Stimulated activated CD4-positive, alpha-beta T cell treated with anti-CD3 and anti-CD28 coated beads, Interleukin-15, amount 100 ng/mL, for 24 hours (primary cell): ENCODE measurements at regions not wholly inside any gene's neighbourhood (a gene's known extent, or its start where the extent isn't known, plus 50 kb on each side); places are given as distances from the start of the nearest gene placed in this dataset.

Source experiments
- DNase-seq: peaks from one replicate; pipeline ENCODE4 v3.0.0-alpha.2; 2020

DNA sequence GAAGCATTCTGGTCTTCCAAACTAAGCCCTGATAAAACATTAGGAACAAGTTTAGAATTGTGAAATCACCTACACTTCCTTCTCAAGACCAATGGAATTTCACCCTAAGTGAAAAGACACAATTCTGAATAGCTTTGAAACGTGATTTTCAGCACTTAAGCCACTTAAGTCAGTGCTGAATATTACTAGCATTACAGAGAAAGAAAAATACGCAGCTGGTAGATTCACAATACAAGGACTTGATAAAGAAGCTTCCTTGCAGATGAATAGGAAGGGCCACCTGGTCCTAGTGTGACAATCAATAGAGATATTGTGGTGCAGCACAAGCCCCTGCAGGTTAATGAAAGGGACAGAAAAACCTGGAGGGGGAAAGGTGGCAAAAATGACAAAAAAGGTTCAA, 353.1 kb upstream of the ALCAM start:
- DNase-seq, result no peak

DNA sequence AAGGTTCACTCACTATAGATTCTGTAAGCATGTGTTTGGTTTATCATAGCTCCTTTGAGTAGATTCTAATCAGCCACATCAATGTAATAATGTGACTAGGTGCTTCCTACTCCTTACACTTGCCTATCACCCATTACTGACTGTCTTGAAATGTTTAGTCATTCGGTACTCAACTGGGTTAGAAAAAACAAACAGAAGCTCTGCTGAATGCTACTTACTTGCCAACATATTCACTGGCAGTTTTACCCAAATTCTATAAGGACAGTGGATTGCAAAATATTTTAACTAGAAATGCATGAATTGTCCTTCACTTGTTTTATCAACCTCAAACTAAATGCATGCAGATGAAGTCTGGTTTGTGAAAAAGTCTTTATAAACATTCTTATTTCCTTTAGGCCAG, 352.1 kb upstream of the ALCAM start:
- DNase-seq, result no peak

DNA sequence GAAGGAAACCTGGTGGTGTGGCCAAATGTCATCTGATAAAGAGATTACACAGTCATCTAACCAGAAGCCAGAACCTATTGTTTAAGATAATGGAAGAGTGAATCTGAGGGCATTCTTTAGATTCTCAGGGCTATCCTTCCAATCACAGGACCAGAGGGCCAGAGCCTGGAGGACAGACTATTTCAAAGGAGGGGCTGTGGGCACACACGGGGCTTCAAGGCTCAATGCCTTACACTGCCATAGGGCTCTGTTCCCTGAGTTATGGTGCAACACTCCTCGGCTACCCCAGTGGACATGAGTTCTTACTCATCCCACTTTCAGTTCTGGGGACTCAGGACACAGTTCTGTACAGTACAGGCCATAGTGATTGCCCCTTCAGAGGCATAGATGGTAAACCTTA, 343.9 kb upstream of the ALCAM start:
- no peak for DNase-seq

DNA sequence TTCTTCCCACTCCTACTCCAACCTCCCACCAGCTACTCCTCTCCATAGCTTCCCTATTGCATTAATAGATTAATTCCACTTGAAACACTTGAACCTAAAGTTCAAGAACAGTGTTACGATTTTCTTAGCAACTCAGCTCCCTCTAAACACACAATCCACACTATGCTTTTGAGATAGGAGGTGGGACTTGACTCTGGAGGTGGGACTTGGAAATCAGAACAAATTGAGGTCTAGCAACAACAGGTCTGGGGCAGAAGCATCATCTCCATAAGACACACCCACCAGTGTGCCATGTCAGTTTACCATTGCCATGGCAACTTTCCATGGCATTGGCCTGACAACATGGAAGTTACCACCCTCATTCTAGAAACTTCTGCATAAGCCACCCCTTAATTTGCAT, 336.5 kb upstream of the ALCAM start:
- no peak for DNase-seq

DNA sequence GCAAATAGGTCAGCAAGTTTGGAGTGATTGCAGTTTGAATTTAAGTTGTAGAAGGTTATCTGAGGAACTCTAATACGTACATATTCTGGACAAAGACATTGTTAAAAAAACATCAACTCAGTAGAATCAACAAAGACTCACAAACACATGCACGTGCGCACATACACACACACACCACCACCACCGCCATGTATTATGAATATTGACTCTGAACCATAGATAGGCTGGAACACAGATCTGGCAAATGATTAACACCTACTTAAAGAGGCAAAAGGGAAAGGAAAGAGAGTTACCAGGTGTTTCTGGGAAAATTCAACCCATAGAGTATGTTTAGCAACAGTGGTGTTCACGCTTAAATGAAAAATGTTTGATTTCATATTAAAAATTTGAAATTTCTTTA, 334.2 kb upstream of the ALCAM start:
- DNase-seq, result no peak

DNA sequence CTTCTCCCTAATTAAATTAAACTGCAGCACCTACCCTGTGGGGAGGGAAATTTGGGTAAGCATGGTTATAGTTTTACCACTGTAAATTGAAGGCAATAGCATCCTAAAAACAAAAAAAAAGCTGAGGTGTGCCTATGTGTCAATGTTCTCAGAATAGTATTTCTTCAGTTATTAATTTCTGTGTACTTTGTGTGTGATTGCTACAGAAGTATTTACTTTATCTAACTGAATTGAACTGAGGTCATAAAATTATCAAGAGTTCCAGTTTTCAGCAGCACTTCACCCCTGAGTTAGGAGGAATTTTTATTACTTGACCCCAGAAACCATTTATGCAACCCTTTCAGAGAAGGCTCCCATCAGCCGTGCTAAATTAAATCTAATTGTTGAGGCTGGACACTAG, 333.6 kb upstream of the ALCAM start:
- no peak for DNase-seq

DNA sequence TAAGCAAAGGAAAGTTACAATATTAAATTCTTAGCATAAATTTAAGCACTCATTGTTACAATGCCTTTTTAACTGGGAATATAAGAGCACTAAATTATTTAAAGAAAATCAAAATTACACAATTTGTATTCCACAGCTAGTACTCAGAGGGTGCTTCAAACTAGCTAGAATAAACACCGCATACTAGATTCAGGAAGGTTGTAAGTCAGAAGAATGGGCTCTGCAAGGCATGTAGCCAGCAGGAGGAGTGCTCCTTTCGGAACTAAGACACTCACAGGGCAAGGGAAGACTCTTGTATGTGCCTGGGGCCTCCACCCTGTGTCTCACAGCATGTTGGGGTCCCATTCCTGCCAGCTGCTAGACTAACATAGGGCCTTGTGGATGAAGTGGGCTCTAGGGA, 327.7 kb upstream of the ALCAM start:
- no peak for DNase-seq

DNA sequence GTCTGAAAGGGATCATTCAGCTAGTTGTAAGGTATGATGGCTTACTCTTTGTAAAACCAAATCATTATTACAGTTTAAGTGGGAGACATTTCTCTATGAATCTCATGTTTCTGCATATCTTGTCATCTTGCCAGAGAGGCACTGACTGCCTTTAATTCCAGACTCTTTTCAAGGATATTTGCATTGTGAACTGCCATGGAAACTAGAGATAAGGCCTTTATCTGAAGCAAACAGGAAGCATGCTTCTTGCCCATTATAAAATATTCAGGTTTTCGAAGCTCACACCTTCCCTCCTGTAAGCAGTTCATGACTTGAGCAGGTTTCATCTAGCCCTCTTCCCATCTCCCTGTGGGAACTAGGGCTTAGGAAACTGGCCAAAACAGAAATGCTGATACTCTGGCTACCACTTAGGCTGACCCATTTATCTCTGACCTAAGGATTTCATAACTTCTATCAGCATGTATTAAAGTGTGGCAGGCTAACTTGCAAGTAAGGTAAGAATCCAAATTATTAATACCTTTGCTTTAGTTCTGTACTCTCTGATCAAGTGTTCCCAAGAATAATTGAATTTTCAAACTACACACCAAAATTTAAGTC, 326.6 kb upstream of the ALCAM start:
- DNase-seq, result no peak

DNA sequence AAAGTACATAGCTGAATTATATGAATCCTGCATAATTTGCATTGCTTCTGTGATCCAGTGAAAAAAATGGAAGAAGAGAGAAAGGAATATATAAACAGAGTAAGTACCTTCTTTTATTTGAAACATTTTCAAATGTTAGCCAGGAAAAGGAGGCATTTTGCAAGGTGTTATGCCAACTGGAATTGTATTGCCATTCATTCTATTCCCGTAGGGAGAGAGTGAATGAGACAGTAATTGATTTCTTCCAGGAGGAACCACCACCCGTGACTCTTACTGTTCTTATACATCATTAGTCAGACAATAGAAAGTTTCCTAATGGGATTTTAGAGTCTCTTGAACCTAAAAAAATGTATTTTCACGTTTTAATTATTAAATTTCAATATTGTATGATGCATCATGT, 324.1 kb upstream of the ALCAM start:
- no peak for DNase-seq

DNA sequence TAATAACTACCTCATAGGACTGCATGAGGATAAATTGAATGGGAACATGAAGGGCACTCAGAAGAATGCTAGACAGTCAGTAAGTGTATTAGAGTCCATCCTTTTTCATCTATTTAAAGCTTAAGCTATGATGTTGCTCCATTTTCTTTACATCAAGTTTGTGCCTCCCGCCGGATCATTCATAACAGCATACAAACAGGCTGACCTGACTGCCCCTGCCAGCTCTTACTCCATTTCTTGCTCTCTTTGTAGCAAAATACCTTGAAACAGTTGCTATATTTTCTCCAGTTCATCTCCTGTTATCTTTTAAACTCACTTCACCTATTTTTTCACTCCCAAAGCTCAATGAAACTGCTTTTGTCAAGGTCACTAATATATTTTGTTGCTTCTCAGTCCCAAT, 315.6 kb upstream of the ALCAM start:
- no peak for DNase-seq

DNA sequence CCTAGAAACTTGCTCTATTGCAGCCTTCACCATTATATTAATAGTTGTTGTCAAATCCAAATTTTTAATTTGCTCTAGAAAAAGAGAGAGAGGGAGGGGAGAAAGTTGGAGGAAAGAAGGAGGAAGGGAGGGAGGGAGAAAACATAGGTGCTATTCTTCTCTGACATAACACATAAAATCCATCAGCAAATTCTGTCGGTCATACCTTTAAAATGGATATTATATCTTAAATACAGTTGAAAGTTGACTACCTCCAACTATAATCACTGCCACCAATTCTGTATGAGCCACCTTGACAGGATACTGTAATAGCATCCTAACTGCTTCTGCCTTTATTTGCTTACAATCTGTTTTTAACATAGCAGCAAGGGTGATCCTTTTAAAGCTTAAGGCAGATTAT, 314.7 kb upstream of the ALCAM start:
- DNase-seq, result no peak

DNA sequence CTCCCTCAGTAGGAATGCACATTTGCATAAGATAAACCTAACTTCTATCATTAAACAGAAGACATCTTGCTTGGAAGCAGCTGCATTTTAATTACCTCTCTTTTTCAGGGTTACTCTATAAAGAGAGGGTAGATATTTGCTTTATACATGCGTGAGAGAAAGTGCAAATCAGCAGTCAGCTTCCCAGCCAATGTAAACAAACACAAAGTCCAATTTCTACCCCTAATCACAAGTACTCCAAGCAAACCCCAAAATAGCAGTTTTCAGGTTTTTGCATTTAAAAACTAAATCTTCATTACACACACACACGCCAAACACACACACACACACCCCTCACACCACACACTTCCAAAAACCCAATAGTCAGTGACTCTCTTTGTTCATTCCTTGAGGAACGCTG, 303.9 kb upstream of the ALCAM start:
- no peak for DNase-seq

DNA sequence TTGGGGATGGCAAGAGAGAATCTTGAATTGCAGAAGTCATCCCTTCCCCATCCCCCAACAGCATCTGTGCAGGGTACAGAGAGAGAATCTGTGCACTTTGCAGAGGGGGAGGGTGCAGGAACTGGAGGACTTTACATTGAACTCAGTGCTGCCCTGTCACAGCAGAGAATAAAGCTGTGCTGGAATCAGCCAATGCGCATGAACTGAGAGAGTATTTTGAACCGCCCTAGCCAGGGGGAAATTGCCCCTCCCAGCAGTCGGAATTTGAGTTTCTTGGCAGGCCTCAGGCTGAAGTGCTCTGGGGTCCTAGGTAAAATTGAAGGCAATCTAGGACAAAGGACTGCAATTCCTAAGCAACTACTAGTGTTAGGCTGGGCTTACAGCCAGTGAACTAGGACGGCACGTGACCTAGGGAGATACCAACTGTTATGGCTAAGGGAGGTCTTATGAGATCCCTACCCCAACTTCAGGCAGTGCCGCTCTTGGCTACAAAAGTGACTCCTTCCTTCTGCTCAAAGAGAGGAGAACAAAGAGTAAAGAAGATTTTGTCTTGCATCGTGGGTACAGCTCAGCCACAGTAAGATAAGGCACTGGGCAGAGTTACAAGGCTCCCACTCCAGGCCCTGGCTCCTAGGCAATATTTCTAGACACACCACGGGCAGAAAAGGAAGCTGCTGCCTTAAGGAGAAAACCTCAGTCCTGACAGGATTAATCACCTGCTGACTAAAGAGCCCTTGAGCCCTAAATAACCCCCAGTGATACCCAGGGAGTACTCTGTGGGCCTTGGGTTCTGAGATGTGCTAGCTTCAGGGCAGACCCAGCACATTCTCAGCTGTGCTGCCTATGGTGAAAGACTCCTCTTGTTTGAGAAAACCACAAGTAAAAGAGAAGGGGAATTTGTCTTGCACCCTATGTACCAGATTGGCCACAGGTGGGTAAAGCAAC, 300.5 kb upstream of the ALCAM start:
- DNase-seq, result no peak

DNA sequence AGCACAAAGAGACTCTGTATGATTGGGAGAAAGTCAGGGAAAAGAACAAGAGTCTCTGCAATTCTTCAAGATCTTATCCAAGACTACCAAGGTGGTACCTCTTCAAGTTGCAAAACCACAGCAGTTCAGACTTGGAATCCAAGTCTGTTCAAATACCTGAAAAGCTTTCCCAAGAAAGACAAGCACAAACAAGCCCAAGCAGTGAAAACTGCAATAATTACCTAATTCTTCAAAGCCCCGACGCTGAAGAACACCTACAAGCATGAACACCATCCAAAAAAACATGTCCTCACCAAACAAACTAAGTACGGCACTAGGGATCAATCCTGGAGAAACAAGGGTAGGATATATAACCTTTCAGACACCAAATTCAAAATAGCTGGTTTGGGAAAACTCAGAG, 299.3 kb upstream of the ALCAM start:
- no peak for DNase-seq

DNA sequence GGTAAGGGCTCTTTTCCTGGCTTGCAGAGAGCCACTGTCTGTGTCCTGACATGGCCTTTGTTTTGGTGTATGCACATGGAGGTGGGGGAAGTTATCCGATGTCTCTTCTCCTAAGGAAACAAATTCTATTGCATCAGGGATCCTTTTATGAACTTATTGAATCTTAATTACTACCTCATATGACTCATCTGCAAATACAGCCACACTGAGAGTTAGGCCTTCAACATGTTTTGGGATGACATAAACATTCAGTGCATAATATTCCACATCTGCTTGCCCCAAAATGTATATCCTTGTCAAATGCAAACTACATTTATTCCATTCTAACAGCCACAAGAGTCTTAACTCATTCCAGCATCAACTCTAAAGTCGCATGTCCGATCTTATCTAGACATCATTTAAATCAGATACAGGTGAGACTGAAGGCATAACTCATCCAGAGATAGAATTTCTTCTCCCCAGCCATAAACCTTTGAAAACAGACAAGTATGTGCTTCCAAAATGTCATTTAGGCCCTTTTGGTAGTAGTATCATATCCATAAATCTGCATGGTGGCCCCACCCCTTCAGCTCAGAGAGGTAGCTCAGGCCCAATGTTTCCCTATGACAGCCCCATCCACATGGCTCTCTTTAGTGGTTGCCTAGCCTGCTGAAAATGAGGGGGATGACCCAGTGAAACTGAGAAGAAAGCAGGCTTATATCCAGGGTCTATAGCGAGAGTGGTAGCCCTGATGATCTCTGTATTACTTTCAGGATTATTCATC, 289.5 kb upstream of the ALCAM start:
- DNase-seq, result no peak

DNA sequence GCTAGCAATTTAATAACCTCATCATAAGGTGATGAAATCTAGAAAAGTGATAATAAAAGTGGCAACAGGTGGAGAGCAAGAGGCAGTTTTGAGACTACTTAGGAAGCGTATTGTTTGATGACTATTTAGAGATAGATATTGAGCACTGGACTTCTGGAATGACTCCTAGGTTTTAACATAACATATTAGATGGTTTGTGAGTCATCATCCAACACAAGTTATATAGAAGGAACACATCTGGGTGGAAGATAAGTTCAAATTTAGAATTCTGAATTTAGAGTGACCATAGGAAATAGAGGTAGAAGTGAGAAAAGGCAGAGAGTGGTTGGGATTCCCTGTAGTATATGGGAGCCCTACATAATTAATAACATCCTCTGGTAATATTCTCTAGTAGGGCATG, 282.8 kb upstream of the ALCAM start:
- DNase-seq, result no peak

DNA sequence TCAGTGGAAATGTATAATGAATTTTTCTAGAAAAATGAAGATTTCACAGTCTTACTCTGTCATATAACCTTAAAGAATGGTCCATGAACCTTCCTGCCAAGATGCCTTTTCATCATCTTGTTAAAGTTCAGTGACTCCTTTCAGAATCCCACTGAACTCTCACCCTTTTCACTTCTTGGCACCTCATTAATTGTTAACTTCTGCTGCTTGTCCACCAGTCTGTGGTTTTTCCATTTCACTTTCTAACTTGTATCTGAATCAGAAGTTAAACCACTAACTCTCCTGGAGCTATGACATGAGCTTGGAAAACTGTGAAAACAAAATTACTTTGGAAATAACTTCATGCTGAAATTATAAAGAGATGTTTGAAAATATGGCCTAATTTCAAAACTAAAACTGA, 281.2 kb upstream of the ALCAM start:
- no peak for DNase-seq

DNA sequence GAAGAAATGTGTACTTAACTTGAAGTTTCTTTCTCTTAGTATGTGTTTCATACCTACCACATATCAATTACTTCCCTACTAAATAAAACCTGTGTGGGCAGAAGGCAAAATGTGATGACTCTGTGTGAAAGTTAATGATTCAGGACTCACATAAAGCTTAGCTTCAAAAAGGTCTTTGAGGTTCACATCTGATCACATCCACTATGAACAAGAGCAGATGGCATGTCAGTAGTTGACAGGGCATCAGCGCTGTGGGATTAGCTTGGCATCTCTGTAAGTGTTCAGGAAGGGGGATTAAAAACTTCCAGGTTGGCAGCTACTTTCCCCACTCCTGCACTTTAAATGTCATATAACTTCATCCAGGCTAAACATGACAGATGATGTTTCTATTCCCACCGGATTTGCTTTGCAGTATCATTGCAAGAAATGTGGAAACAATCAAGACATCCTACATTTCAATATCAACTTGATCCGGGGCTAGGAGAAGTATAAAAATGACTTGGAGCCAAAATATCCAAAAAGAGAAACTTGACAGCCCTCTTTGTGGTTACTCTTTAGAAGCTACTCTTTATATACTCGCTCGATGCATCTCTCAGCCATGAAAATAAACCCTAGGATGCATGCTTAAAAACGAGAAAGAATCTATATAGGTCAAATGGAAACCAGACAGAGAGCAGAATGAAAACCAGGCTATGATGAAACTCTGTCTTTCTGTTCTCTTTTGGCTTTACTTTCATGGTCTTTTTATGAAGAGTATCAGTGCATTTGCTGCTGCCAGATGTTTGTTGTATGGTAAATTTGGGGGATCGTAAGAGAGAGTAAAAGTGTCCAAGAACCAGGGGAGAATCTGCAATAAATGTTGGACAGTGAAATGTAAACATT, 273.1 kb upstream of the ALCAM start:
- DNase-seq, result no peak

DNA sequence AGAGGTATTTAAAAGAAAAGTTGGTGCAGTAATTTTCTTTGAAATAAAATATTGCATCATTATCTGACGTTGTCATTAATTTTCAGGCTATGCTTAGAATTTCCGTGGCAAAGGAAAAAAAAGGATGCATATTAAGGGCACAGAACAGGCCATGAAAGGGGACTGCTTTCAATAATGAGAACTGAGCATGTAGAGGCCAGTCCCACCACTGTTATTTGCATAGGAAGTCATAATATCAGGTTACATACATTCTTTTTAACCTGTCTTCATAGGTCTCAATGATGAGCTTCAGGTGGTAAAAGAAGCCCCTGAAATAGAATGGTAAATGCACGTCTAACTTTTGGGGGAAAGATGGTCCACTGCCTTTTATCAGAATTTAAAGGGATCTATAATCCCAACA, 272.1 kb upstream of the ALCAM start:
- no peak for DNase-seq

DNA sequence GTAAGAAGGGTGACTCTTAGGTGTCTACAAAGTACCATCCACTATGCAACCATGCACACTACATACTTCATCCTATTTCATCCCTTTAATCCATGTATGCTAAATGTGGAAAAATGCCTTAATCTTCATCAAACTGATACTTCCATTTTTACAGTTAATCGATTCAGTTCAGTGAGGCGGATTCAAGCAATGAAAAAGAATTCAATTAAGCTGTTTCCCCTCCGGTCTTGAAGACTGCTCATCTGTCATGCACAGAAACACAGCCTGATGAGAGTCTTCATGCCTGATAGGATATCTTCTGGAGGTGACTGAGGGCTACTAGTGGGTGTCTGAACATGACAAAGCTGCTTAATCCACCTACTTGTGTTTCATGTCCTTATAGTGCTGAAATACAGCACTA, 270.6 kb upstream of the ALCAM start:
- DNase-seq, result no peak

DNA sequence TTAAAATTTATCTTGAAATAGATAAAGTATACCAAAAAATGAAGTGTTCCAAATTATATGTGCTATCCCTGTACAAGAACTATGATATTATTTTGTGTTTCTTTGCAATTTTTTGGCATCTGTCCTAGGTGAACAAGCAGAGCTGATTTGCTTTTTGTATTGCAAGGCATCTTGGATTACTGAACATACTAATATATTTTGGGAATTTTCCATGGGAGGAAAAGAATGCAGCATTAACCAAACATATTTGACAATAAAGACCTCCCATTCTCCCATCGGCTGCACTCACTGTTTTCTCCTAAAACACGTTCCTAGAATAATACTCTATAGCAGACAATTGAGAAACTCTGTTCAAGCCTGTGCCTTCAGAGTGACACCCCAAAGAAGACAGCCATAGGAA, 265.1 kb upstream of the ALCAM start:
- no peak for DNase-seq

DNA sequence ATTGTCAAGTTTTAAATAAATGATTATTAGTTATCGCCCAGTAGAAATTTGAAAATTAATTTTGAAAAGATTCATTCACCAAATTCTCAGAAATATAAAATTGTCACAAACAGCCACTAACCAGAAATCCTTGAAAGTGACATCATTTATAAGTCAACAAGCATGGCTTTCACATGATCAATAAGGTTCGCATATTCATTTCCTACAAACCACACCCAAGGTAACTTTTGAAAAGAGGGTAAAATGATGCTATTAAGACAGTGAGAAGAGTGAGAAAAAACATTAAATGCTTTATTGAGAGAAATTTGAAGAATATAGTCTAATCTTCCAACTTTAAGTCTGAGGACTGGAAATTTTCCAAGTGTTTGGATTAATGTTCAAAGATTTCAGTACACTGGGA, 263.6 kb upstream of the ALCAM start:
- no peak for DNase-seq

DNA sequence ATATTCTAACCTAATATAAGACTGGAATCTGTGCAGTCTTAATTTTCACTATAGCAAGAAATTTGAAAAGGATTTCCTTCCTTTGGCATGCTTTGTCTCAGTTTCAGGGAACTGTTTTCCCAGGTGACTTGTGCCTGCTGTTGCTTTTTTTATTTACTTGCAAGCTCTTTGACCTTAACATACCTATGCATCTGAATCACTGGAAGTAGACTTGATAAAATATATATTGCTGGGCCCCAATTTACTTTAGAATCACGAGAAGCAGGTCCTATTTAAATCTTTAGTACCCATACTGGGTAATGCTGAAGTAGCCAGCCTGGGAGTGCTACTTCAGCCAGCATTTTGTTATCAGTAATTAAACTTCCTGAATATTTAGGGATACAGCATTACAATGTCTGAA, 257.9 kb upstream of the ALCAM start:
- DNase-seq, result no peak
